DND-41 (cell line): ENCODE measurements at regions not wholly inside any gene's neighbourhood (a gene's known extent, or its start where the extent isn't known, plus 50 kb on each side); places are given as distances from the start of the nearest gene placed in this dataset.
"Not testable (repeated sequence)": the region's sequence is repeated elsewhere in the genome, so short reads cannot be mapped to it uniquely, and the experiment has no call there.

Experiments
- EZH2 ChIP-seq: IDR thresholded peaks from 3 replicates; pipeline ENCODE4 v1.6.1; 2012; ENCODE audit warnings: borderline replicate concordance, low read depth, mild to moderate bottlenecking, moderate library complexity, low read length, inconsistent platforms; ENCODE audit not compliant: severe bottlenecking
- TF ChIP-seq, protein P1 (sequence below): IDR thresholded peaks from 2 replicates; pipeline ENCODE4 v1.5.1; 2012; ENCODE audit warnings: borderline replicate concordance, low read length, moderate library complexity, mild to moderate bottlenecking; ENCODE audit not compliant: poor library complexity, severe bottlenecking; ENCODE audit errors: extremely low read depth

DNA sequence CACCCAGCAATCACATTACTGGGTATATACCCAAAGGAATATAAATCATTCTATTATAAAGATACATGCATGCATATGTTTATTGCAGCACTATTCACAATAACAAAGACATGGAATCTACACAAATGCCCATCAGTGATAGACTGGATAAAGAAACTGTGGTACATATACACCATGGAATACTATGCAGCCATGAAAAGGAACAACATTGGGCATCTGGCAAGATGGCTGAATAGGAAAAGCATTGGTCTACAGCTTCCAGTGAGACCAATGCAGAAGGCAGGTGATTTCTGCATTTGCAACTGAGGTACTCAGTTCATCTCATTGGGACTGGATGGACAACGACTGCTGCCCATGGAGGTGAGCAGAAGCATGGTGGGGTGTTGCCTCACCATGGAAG is 128.6 kb downstream of the FCRL5 start:
- TF ChIP-seq, protein P1, sequence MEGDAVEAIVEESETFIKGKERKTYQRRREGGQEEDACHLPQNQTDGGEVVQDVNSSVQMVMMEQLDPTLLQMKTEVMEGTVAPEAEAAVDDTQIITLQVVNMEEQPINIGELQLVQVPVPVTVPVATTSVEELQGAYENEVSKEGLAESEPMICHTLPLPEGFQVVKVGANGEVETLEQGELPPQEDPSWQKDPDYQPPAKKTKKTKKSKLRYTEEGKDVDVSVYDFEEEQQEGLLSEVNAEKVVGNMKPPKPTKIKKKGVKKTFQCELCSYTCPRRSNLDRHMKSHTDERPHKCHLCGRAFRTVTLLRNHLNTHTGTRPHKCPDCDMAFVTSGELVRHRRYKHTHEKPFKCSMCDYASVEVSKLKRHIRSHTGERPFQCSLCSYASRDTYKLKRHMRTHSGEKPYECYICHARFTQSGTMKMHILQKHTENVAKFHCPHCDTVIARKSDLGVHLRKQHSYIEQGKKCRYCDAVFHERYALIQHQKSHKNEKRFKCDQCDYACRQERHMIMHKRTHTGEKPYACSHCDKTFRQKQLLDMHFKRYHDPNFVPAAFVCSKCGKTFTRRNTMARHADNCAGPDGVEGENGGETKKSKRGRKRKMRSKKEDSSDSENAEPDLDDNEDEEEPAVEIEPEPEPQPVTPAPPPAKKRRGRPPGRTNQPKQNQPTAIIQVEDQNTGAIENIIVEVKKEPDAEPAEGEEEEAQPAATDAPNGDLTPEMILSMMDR = not testable (repeated sequence)
- TF ChIP-seq EZH2 = not testable (repeated sequence)
